NCI-H128 (cell line): ENCODE measurements at regions not wholly inside any gene's neighbourhood (a gene's known extent, or its start where the extent isn't known, plus 50 kb on each side); places are given as distances from the start of the nearest gene placed in this dataset.

ENCODE experiments used
- DNase-seq: peaks from one replicate; lab custom pipeline; 2025; ENCODE audit not compliant: unreplicated experiment; lab: John Stamatoyannopoulos, UW

- DNase-seq: no peak
Observed at GRCh38 chr12:81819991-81820633, 61.0 kb upstream of the PPFIA2 start.

- no peak for DNase-seq
Observed at GRCh38 chr12:81815611-81816010, 56.5 kb upstream of the PPFIA2 start.

GRCh38 chr12:81811778-81812125, 52.6 kb upstream of the PPFIA2 start:
- no peak for DNase-seq

GRCh38 chr12:81811061-81811777, 52.1 kb upstream of the PPFIA2 start:
- no peak for DNase-seq

- DNase-seq: no peak
Observed at GRCh38 chr12:81809829-81810595, 50.9 kb upstream of the PPFIA2 start.

- no peak for DNase-seq
Observed at GRCh38 chr12:81809113-81809777, 50.1 kb upstream of the PPFIA2 start.
